Endodermal cell (in vitro differentiated cells): ENCODE measurements at regions not wholly inside any gene's neighbourhood (a gene's known extent, or its start where the extent isn't known, plus 50 kb on each side); places are given as distances from the start of the nearest gene placed in this dataset.

Experiments
- DNase-seq: peaks from one replicate; pipeline ENCODE4 v3.0.0-alpha.2; 2017
- H3K27ac ChIP-seq: 2 replicates; pipeline ENCODE4 v1.5.1; 2013; ENCODE audit warnings: mild to moderate bottlenecking, low read depth, low read length, moderate library complexity
- H3K27me3 ChIP-seq: 2 replicates; pipeline ENCODE4 v1.6.1; 2013; ENCODE audit warnings: mild to moderate bottlenecking, low read length, moderate library complexity; ENCODE audit not compliant: insufficient read depth, control insufficient read depth, poor library complexity, severe bottlenecking
- H3K36me3 ChIP-seq: 2 replicates; pipeline ENCODE4 v1.7.0; 2013; ENCODE audit warnings: mild to moderate bottlenecking, low read length, moderate library complexity; ENCODE audit not compliant: control insufficient read depth, insufficient read depth
- H3K4me1 ChIP-seq: one replicate; pipeline ENCODE4 v1.7.0; 2013; ENCODE audit warnings: low read length; ENCODE audit not compliant: control insufficient read depth, insufficient read depth
- H3K4me3 ChIP-seq: 2 replicates; pipeline ENCODE4 v1.5.1; 2013; ENCODE audit warnings: mild to moderate bottlenecking, low read length, moderate library complexity
- H3K9ac ChIP-seq: 2 replicates; pipeline ENCODE4 v1.6.1; 2013; ENCODE audit warnings: mild to moderate bottlenecking, low read length, moderate library complexity; ENCODE audit not compliant: poor library complexity, severe bottlenecking; ENCODE audit errors: extremely low read depth
- H3K9me3 ChIP-seq: 2 replicates; pipeline ENCODE4 v1.6.1; 2013; ENCODE audit warnings: mild to moderate bottlenecking, low read length, moderate library complexity; ENCODE audit not compliant: control insufficient read depth
- H3K27ac Mint-ChIP-seq: 2 replicates; pipeline ENCODE4 v1.8.0; 2020; ENCODE audit warnings: mixed read lengths
- H3K27me3 Mint-ChIP-seq: 2 replicates; pipeline ENCODE4 v1.8.0; 2021; ENCODE audit warnings: mild to moderate bottlenecking, mixed read lengths; ENCODE audit not compliant: insufficient read depth
- H3K36me3 Mint-ChIP-seq: 2 replicates; pipeline ENCODE4 v1.8.0; 2020; ENCODE audit warnings: low read depth, mixed read lengths
- H3K4me1 Mint-ChIP-seq: 2 replicates; pipeline ENCODE4 v1.8.0; 2020; ENCODE audit warnings: mixed read lengths
- H3K4me3 Mint-ChIP-seq: 2 replicates; pipeline ENCODE4 v1.8.0; 2020; ENCODE audit warnings: mild to moderate bottlenecking, moderate library complexity, mixed read lengths
- H3K9me3 Mint-ChIP-seq: 2 replicates; pipeline ENCODE4 v1.8.0; 2020; ENCODE audit warnings: mild to moderate bottlenecking, mixed read lengths
- WGBS, 2 experiments: methylation state at CpG; one replicate each; pipeline versions ENCODE4 v1.1.5 to v1.1.7; 2013; ENCODE audit warnings: missing lambda C conversion rate in 2 of 2, mixed read lengths in 1 of 2; ENCODE audit not compliant: insufficient coverage in 1 of 2, insufficient read length in 1 of 2; 5-methylcytosine and 5-hydroxymethylcytosine counted together
- TF ChIP-seq, protein P1 (sequence below): fragments of 200-600 bp; sonication (generic); conservative IDR thresholded peaks from 2 replicates; pipeline ENCODE4 v1.5.0; 2021; ENCODE audit warnings: antibody characterized with exemption, mild to moderate bottlenecking

DNA sequence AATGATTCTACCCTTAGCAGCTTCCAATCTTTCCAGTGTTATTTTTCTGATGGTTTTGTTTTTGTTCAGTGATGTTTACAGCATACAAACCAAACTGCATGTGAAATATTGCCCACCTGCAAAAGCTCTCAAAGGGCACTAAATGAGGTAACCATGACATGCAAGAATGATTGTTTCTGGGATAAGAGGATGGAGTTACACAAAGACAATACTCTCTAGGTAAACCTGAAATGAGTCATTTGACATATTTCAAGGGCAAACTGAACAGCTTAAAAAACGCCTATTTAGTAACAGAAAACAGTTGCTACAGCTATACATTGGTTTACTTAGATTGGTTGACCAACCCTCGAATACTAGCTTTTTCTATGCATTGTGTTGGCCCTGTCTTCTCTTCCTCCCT, 481.7 kb downstream of the ZPLD1 start:
- TF ChIP-seq, protein P1, sequence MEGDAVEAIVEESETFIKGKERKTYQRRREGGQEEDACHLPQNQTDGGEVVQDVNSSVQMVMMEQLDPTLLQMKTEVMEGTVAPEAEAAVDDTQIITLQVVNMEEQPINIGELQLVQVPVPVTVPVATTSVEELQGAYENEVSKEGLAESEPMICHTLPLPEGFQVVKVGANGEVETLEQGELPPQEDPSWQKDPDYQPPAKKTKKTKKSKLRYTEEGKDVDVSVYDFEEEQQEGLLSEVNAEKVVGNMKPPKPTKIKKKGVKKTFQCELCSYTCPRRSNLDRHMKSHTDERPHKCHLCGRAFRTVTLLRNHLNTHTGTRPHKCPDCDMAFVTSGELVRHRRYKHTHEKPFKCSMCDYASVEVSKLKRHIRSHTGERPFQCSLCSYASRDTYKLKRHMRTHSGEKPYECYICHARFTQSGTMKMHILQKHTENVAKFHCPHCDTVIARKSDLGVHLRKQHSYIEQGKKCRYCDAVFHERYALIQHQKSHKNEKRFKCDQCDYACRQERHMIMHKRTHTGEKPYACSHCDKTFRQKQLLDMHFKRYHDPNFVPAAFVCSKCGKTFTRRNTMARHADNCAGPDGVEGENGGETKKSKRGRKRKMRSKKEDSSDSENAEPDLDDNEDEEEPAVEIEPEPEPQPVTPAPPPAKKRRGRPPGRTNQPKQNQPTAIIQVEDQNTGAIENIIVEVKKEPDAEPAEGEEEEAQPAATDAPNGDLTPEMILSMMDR: no peak
- DNase-seq: no peak
- Mint-ChIP-seq H3K27ac (no peak overlapping the region), H3K36me3 (no peaks in the 10 kb centered on the region), H3K4me1 (no peaks in the 10 kb centered on the region), H3K4me3 (no peak overlapping the region), H3K27me3 (no peaks in the 10 kb centered on the region), H3K9me3 (peaks cover 11% of the 10 kb centered on the region)
- Histone ChIP-seq H3K36me3 (no peaks in the 10 kb centered on the region), H3K4me3 (no peak overlapping the region), H3K9me3 (no peaks in the 10 kb centered on the region), H3K27me3 (no peaks in the 10 kb centered on the region), H3K4me1 (no peaks in the 10 kb centered on the region), H3K9ac (no peak overlapping the region), H3K27ac (no peak overlapping the region)
- 79 to 89% methylated on average over 2 of the region's 2 CpGs for WGBS, 2 experiments

- H3K36me3 Mint-ChIP-seq: peaks cover 2% of the 10 kb centered on the region
- H3K4me1 Mint-ChIP-seq: no peaks in the 10 kb centered on the region
- Histone ChIP-seq H3K4me1 (no peaks in the 10 kb centered on the region), H3K4me3 (no peak overlapping the region), H3K9me3 (peaks cover 31% of the 10 kb centered on the region), H3K27me3 (no peaks in the 10 kb centered on the region), H3K27ac (no peak overlapping the region), H3K9ac (no peak overlapping the region), H3K36me3 (no peaks in the 10 kb centered on the region)
- 87 to 93% methylated on average over 2 to 3 of the region's 3 CpGs for WGBS, 2 experiments
- DNase-seq: peak; percentile 76
- H3K27ac Mint-ChIP-seq: no peak overlapping the region
- H3K4me3 Mint-ChIP-seq: no peak overlapping the region
- no peaks in the 10 kb centered on the region for H3K27me3 Mint-ChIP-seq
- H3K9me3 Mint-ChIP-seq: peaks cover 11% of the 10 kb centered on the region
- TF ChIP-seq, protein P1: no peak
Measured at GRCh38 chr3:102926618-102927017, 491.8 kb downstream of the ZPLD1 start.

- 85 to 97% methylated on average over 1 to 2 of the region's 2 CpGs for whole genome bisulfite sequencing, 2 experiments
- peaks cover 9% of the 10 kb centered on the region for H3K9me3 ChIP-seq
- H3K27me3 Mint-ChIP-seq: no peaks in the 10 kb centered on the region
- H3K4me3 ChIP-seq: no peak overlapping the region
- TF ChIP-seq, protein P1: no peak
- H3K27ac ChIP-seq: no peak overlapping the region
- no peak overlapping the region for H3K9ac ChIP-seq
- H3K36me3 ChIP-seq: no peaks in the 10 kb centered on the region
- no peak for DNase-seq
- no peaks in the 10 kb centered on the region for H3K36me3 Mint-ChIP-seq
- H3K4me1 Mint-ChIP-seq: no peaks in the 10 kb centered on the region
- no peaks in the 10 kb centered on the region for H3K9me3 Mint-ChIP-seq
- H3K27me3 ChIP-seq: no peaks in the 10 kb centered on the region
- no peak overlapping the region for H3K4me3 Mint-ChIP-seq
- H3K4me1 ChIP-seq: no peaks in the 10 kb centered on the region
- no peak overlapping the region for H3K27ac Mint-ChIP-seq
Measured at GRCh38 chr3:102933377-102933776, 498.6 kb downstream of the ZPLD1 start.
